PC-9 (cell line): ENCODE measurements at regions not wholly inside any gene's neighbourhood (a gene's known extent, or its start where the extent isn't known, plus 50 kb on each side); places are given as distances from the start of the nearest gene placed in this dataset.

Source experiments
- BruUV-seq: library from RNA; stranded (reverse); fragments of 400-500 nt; replicated peaks from 2 replicates; lab custom pipeline; 2021; lab: Mats Ljungman, UMichigan
- CTCF ChIA-PET: fragments of 300-600 bp; sonication (Branson Sonifier 250); formaldehyde crosslinking; loops from one replicate; lab custom pipeline; 2022; ENCODE audit warnings: antibody characterized with exemption; lab: Charles Lee
- POLR2A ChIA-PET: fragments of 300-600 bp; sonication (Branson Sonifier 250); formaldehyde crosslinking; loops from one replicate; lab custom pipeline; 2022; ENCODE audit warnings: antibody characterized with exemption; ENCODE audit not compliant: unreplicated experiment; lab: Charles Lee
- DNase-seq, 2 experiments: peaks; one replicate each; pipeline versions ENCODE4 v3.0.0 to v3.0.0-alpha.2; 2015 to 2022; ENCODE audit warnings: mixed read lengths in 1 of 2
- H2AFZ ChIP-seq: fragments of 200-600 bp; sonication (generic); 2 replicates; pipeline ENCODE4 v1.8.1; 2017; ENCODE audit warnings: antibody characterized with exemption
- H3F3A ChIP-seq: fragments of 200-600 bp; sonication (generic); 2 replicates; pipeline ENCODE4 v1.8.1; 2017; ENCODE audit warnings: antibody characterized with exemption, mild to moderate bottlenecking, low read depth; ENCODE audit not compliant: insufficient read depth
- H3K27ac ChIP-seq: fragments of 200-600 bp; sonication (generic); 2 replicates; pipeline ENCODE4 v1.6.1; 2016; ENCODE audit warnings: mixed run types
- H3K27me3 ChIP-seq: fragments of 200-600 bp; sonication (generic); 2 replicates; pipeline ENCODE4 v1.6.1; 2016; ENCODE audit warnings: low read depth, mixed run types; ENCODE audit not compliant: insufficient read depth
- H3K36me3 ChIP-seq: fragments of 200-600 bp; sonication (generic); 2 replicates; pipeline ENCODE4 v1.6.1; 2016; ENCODE audit warnings: low read depth, mixed run types
- H3K4me1 ChIP-seq: fragments of 200-600 bp; sonication (generic); replicated peaks from 2 replicates; pipeline ENCODE4 v1.6.1; 2016; ENCODE audit warnings: mixed run types; ENCODE audit not compliant: insufficient read depth
- H3K4me2 ChIP-seq: fragments of 200-600 bp; sonication (generic); 2 replicates; pipeline ENCODE4 v1.6.1; 2017; ENCODE audit warnings: mixed run types
- H3K4me3 ChIP-seq: fragments of 200-600 bp; sonication (generic); 2 replicates; pipeline ENCODE4 v1.6.1; 2016; ENCODE audit warnings: mixed run types
- H3K79me2 ChIP-seq: fragments of 200-600 bp; sonication (generic); 2 replicates; pipeline ENCODE4 v1.6.1; 2017; ENCODE audit warnings: low read depth, mixed run types
- H3K9me2 ChIP-seq: fragments of 200-600 bp; sonication (generic); 2 replicates; pipeline ENCODE4 v1.8.1; 2017; ENCODE audit warnings: mild to moderate bottlenecking; ENCODE audit not compliant: insufficient read depth
- H3K9me3 ChIP-seq: fragments of 200-600 bp; sonication (generic); 2 replicates; pipeline ENCODE4 v1.8.1; 2016; ENCODE audit warnings: low read depth; ENCODE audit not compliant: insufficient read depth
- H4K20me1 ChIP-seq: fragments of 200-600 bp; sonication (generic); 2 replicates; pipeline ENCODE4 v1.8.1; 2017; ENCODE audit not compliant: insufficient read depth
- EZH2 ChIP-seq: fragments of 200-600 bp; sonication (generic); IDR thresholded peaks from 2 replicates; pipeline ENCODE4 v1.8.0; 2017; ENCODE audit warnings: antibody characterized with exemption, low read depth
- intact Hi-C: fragments of 100-400 bp; cut with micrococcal nuclease; formaldehyde crosslinking; loops from one replicate; pipeline ENCODE4 v1.10.0; 2022; ENCODE audit not compliant: unreplicated experiment
- TF ChIP-seq, protein P1 (sequence below): fragments of 200-600 bp; sonication (generic); conservative IDR thresholded peaks from 2 replicates; pipeline ENCODE4 v1.6.1; 2017; ENCODE audit warnings: mixed run types, antibody characterized with exemption, mild to moderate bottlenecking, moderate library complexity

DNA sequence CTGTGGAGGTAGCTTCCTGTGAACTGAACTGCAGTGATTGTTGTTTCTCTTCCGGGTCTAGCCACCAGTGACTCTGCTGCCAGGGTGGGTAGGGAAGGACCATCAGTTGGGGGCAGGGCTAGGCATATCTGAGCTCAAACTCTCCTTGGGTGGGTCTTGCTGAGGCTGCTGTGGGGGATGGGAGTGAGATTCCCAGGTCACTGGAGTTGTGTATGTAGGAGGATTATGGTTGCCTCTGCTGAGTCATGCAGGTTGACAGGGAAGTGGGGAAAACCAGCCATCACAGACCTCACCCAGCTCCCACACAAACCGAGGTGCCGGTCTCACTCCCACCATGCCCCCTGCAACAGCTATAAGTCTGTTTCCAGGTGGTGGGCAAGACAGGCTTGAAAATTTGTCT is 1937.8 kb downstream of the PCDH7 start:
- TF ChIP-seq, protein P1, sequence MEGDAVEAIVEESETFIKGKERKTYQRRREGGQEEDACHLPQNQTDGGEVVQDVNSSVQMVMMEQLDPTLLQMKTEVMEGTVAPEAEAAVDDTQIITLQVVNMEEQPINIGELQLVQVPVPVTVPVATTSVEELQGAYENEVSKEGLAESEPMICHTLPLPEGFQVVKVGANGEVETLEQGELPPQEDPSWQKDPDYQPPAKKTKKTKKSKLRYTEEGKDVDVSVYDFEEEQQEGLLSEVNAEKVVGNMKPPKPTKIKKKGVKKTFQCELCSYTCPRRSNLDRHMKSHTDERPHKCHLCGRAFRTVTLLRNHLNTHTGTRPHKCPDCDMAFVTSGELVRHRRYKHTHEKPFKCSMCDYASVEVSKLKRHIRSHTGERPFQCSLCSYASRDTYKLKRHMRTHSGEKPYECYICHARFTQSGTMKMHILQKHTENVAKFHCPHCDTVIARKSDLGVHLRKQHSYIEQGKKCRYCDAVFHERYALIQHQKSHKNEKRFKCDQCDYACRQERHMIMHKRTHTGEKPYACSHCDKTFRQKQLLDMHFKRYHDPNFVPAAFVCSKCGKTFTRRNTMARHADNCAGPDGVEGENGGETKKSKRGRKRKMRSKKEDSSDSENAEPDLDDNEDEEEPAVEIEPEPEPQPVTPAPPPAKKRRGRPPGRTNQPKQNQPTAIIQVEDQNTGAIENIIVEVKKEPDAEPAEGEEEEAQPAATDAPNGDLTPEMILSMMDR, result no peak
- no peak for TF ChIP-seq EZH2
- Histone ChIP-seq H3F3A (no peaks in the 10 kb centered on the region), H3K4me2 (no peak overlapping the region), H3K27ac (no peak overlapping the region), H3K79me2 (no peaks in the 10 kb centered on the region), H3K4me3 (no peak overlapping the region), H3K9me2 (no peaks in the 10 kb centered on the region), H3K4me1 (no peaks in the 10 kb centered on the region), H4K20me1 (no peaks in the 10 kb centered on the region), H3K27me3 (no peaks in the 10 kb centered on the region), H2AFZ (no peak overlapping the region), H3K36me3 (no peaks in the 10 kb centered on the region), H3K9me3 (no peaks in the 10 kb centered on the region)
- ChIA-PET POLR2A (no interaction called here), CTCF (no interaction called here)
- no peak for DNase-seq
- BruUV-seq, result no TSS peak
- intact Hi-C loops, result no loop called here

DNA sequence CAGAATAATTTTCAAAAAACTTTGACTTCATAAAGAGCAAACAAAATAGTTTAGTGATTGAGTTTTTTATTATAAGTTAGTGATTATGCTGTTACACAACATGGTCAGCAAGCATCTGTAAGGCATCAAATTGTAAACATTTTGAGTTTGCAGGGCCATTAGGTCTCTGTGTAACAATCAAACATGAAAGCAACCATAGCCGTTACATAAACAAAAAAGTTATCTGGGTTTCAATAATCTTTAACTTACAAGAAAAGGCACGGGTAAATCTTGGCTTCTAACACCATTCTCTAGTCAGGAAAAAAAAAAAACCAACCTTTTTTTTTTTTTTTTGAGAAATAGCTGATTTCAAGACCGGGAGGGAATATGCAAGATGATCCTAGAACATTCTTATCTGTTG is 1941.1 kb downstream of the PCDH7 start:
- POLR2A ChIA-PET, result no interaction called here
- intact Hi-C loops, result no loop called here
- CTCF ChIA-PET, result no interaction called here
- Histone ChIP-seq H3K27ac (no peak overlapping the region), H3K4me2 (no peak overlapping the region), H3K36me3 (no peaks in the 10 kb centered on the region), H3K9me3 (no peaks in the 10 kb centered on the region), H4K20me1 (no peaks in the 10 kb centered on the region), H2AFZ (no peak overlapping the region), H3K9me2 (no peaks in the 10 kb centered on the region), H3K4me3 (no peak overlapping the region), H3K27me3 (no peaks in the 10 kb centered on the region), H3K79me2 (no peaks in the 10 kb centered on the region), H3F3A (no peaks in the 10 kb centered on the region), H3K4me1 (no peaks in the 10 kb centered on the region)
- DNase-seq, result no peak
- no TSS peak for BruUV-seq
- TF ChIP-seq, protein P1, result no peak
- TF ChIP-seq EZH2, result no peak

DNA sequence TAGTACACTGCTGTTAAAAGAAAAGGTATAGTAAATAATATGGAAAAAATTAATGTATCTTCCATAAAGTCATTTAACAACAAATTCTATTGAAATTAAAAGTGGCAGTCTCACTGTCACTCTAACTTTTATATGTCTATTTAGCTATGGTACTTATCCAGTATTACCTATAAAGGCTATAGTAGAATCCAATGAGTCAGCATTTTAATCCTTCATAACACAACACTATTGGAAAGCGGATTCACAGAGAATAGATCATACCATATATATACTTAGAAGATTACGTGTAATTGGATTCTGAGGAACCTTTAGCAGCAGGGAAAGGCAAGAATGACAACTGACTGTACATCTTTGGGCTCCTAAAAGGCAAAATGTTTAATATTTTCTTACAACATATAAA is 1942.6 kb downstream of the PCDH7 start:
- Histone ChIP-seq H3K4me2 (no peak overlapping the region), H3K27me3 (no peaks in the 10 kb centered on the region), H3F3A (no peaks in the 10 kb centered on the region), H3K9me2 (no peaks in the 10 kb centered on the region), H3K36me3 (no peaks in the 10 kb centered on the region), H3K9me3 (no peaks in the 10 kb centered on the region), H4K20me1 (no peaks in the 10 kb centered on the region), H3K79me2 (no peaks in the 10 kb centered on the region), H3K4me1 (no peaks in the 10 kb centered on the region), H3K4me3 (no peak overlapping the region), H2AFZ (no peak overlapping the region), H3K27ac (no peak overlapping the region)
- ChIA-PET CTCF (no interaction called here), POLR2A (no interaction called here)
- no TSS peak for BruUV-seq
- intact Hi-C loops, result no loop called here
- DNase-seq, result no peak
- TF ChIP-seq, protein P1, result no peak
- TF ChIP-seq EZH2, result no peak
